ENCODE measurements at regions not wholly inside any gene's neighbourhood (a gene's known extent, or its start where the extent isn't known, plus 50 kb on each side); places are given as distances from the start of the nearest gene placed in this dataset.

- Histone ChIP-seq H3K36me3 (no peaks in the 10 kb centered on the region), H3K9me3 (no peaks in the 10 kb centered on the region), H3K4me1 (no peaks in the 10 kb centered on the region), H3K27ac (no peak overlapping the region), H3K4me3 (no peak overlapping the region), H3K27me3 (no peaks in the 10 kb centered on the region)
- DNase-seq (no peak), ATAC-seq (no peak)
- no peak for TF ChIP-seq POLR2A (IDR thresholded peaks at IDR 0.05)
- TF ChIP-seq CTCF (IDR thresholded peaks at IDR 0.05): no peak
- WGBS (ENCODE audit: insufficient coverage, low coverage, low lambda C conversion rate, missing lambda C conversion rate): 25% methylated on average over 1 of the region's 2 CpGs
- intact Hi-C loops (cut with DNase I): no loop called here
These were observed 94.9 kb upstream of the PJA1 start for GRCh38 chrX:69260169-69260568.

- Histone ChIP-seq H3K36me3 (no peaks in the 10 kb centered on the region), H3K9me3 (no peaks in the 10 kb centered on the region), H3K4me3 (no peak overlapping the region), H3K4me1 (no peaks in the 10 kb centered on the region), H3K27me3 (no peaks in the 10 kb centered on the region), H3K27ac (no peak overlapping the region)
- ATAC-seq: peak in 3 of 4 donors; percentile 24 to 65 (median 48)
- intact Hi-C loops (cut with DNase I): no loop called here
- no peak for TF ChIP-seq CTCF (IDR thresholded peaks at IDR 0.05)
- no peak for TF ChIP-seq POLR2A (IDR thresholded peaks at IDR 0.05)
- DNase-seq: no peak
- 62% methylated on average over 2 of the region's 4 CpGs for WGBS (ENCODE audit: insufficient coverage, low coverage, low lambda C conversion rate, missing lambda C conversion rate)
These were observed 93.6 kb upstream of the PJA1 start for GRCh38 chrX:69258893-69259292.

GRCh38 chrX:69257499-69258127, 92.4 kb upstream of the PJA1 start:
- no peak for ATAC-seq

GRCh38 chrX:69256291-69256565, 91.0 kb upstream of the PJA1 start:
- intact Hi-C loops (cut with DNase I): no loop called here
- DNase-seq (no peak), ATAC-seq (peak in 1 of 4 donors; percentile 18)
- H3K4me1 ChIP-seq: no peaks in the 10 kb centered on the region
- H3K4me3 ChIP-seq: no peak overlapping the region
- H3K36me3 ChIP-seq: no peaks in the 10 kb centered on the region
- no peaks in the 10 kb centered on the region for H3K9me3 ChIP-seq
- TF ChIP-seq POLR2A (IDR thresholded peaks at IDR 0.05) (no peak), CTCF (IDR thresholded peaks at IDR 0.05) (no peak)
- no peak overlapping the region for H3K27ac ChIP-seq
- no peaks in the 10 kb centered on the region for H3K27me3 ChIP-seq

More at GRCh38 chrX:69257499-69258127, 92.4 kb upstream of the PJA1 start:
- Histone ChIP-seq H3K27me3 (no peaks in the 10 kb centered on the region), H3K4me3 (no peak overlapping the region), H3K4me1 (no peaks in the 10 kb centered on the region), H3K27ac (no peak overlapping the region), H3K9me3 (no peaks in the 10 kb centered on the region), H3K36me3 (no peaks in the 10 kb centered on the region)
- intact Hi-C loops (cut with DNase I): no loop called here
- WGBS (ENCODE audit: insufficient coverage, low coverage, low lambda C conversion rate, missing lambda C conversion rate): 60% methylated on average over 1 of the region's 5 CpGs
- no peak for DNase-seq
- TF ChIP-seq CTCF (IDR thresholded peaks at IDR 0.05) (no peak), POLR2A (IDR thresholded peaks at IDR 0.05) (no peak)
